AG08395 (cell line): ENCODE measurements at regions not wholly inside any gene's neighbourhood (a gene's known extent, or its start where the extent isn't known, plus 50 kb on each side); places are given as distances from the start of the nearest gene placed in this dataset.
A peak's percentile ranks its signal among the peaks of the same experiment; 100 is the strongest.

ENCODE experiments used
- DNase-seq: peaks from one replicate; pipeline ENCODE4 v3.0.0; 2012; ENCODE audit warnings: mixed read lengths, low spot score

- no peak for DNase-seq
These were observed 92.4 kb upstream of the EYS start for GRCh38 chr6:65799389-65799788.

- no peak for DNase-seq
These were observed 91.4 kb upstream of the EYS start for GRCh38 chr6:65798280-65799014.

- DNase-seq, result no peak
These were observed 83.6 kb upstream of the EYS start for GRCh38 chr6:65790666-65791065.

- DNase-seq, result no peak
These were observed 80.8 kb upstream of the EYS start for GRCh38 chr6:65787787-65788186.

- no peak for DNase-seq
These were observed 79.8 kb upstream of the EYS start for GRCh38 chr6:65786815-65787214.

- DNase-seq, result no peak
These were observed 73.7 kb upstream of the EYS start for GRCh38 chr6:65780691-65781090.

GRCh38 chr6:65776332-65776731 is 69.3 kb upstream of the EYS start:
- DNase-seq, result no peak

- DNase-seq, result no peak
These were observed 64.9 kb upstream of the EYS start for GRCh38 chr6:65771946-65772345.

GRCh38 chr6:65761890-65762289 is 54.9 kb upstream of the EYS start:
- no peak for DNase-seq

- DNase-seq, result peak; percentile 15
These were observed 53.3 kb upstream of the EYS start for GRCh38 chr6:65760285-65760684.
